ENCODE measurements at regions not wholly inside any gene's neighbourhood (a gene's known extent, or its start where the extent isn't known, plus 50 kb on each side); places are given as distances from the start of the nearest gene placed in this dataset.

DNA sequence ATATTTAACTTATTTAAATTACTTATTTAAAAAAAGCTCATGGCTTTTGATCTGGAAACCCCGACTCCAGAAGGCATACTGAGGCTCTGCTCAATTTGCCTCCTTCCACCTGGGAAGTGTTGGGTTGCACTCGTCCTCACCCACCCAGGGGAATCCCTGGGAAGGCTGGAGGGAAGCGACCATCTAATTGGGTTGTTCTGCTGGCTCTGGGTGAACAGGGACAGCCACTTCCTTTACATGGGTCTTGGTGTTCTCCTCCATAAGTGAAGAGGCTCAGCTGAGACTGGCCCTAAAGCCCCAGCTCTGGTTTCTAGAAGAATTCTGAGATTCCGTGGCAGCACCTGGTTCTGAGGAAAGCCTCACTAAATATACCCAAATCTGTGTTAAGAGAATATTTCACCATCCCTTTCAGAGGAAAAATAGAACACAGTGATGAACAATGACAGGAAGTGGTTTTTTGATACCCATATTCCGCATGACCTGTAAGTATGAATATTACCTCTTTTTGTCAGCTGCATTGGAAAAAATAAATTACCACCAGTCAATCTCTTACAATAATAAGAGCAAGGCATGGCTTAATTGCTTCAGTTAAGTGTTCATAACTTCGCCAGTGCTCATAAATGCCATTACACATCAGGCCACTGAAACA is 131.1 kb upstream of the SHH start:
- Mint-ChIP-seq H3K36me3 (ENCODE audit: insufficient read depth, unreplicated experiment) (no peaks in the 10 kb centered on the region), H3K9me3 (ENCODE audit: unreplicated experiment) (peaks cover 40% of the 10 kb centered on the region), H3K4me1 (ENCODE audit: low read depth, unreplicated experiment) (no peaks in the 10 kb centered on the region), H3K4me3 (ENCODE audit: unreplicated experiment) (no peak overlapping the region), H3K27me3 (ENCODE audit: insufficient read depth, unreplicated experiment) (peaks cover 4% of the 10 kb centered on the region), H3K27ac (ENCODE audit: unreplicated experiment) (no peak overlapping the region)
- H3K9me3 ChIP-seq, result no peaks in the 10 kb centered on the region
- no peak overlapping the region for H3K4me3 ChIP-seq (ENCODE audit: low read depth, low read length)
- H3K36me3 ChIP-seq (ENCODE audit: control insufficient read depth, insufficient read depth, low read length), result no peaks in the 10 kb centered on the region
- no peaks in the 10 kb centered on the region for H3K4me1 ChIP-seq
- ChIA-PET POLR2A (no interaction called here), CTCF (no interaction called here)
- TF ChIP-seq, protein P1, sequence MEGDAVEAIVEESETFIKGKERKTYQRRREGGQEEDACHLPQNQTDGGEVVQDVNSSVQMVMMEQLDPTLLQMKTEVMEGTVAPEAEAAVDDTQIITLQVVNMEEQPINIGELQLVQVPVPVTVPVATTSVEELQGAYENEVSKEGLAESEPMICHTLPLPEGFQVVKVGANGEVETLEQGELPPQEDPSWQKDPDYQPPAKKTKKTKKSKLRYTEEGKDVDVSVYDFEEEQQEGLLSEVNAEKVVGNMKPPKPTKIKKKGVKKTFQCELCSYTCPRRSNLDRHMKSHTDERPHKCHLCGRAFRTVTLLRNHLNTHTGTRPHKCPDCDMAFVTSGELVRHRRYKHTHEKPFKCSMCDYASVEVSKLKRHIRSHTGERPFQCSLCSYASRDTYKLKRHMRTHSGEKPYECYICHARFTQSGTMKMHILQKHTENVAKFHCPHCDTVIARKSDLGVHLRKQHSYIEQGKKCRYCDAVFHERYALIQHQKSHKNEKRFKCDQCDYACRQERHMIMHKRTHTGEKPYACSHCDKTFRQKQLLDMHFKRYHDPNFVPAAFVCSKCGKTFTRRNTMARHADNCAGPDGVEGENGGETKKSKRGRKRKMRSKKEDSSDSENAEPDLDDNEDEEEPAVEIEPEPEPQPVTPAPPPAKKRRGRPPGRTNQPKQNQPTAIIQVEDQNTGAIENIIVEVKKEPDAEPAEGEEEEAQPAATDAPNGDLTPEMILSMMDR (IDR thresholded peaks at IDR 0.05; ENCODE audit: insufficient read depth in 1 of 2, low read depth in 1 of 2, low read length in 1 of 2, severe bottlenecking in 1 of 2, unreplicated experiment in 1 of 2), result no peak
- no peak for DNase-seq
- intact Hi-C loops (cut with micrococcal nuclease; ENCODE audit: unreplicated experiment), result no loop called here
- no TSS peak for BruUV-seq (replicated peaks)
- H3K27me3 ChIP-seq (replicated peaks; ENCODE audit: control insufficient read depth, insufficient read depth, low read length), result no peaks in the 10 kb centered on the region

- no peak overlapping the region for H3K4me3 ChIP-seq (ENCODE audit: low read depth, low read length)
- POLR2A ChIA-PET, result no interaction called here
- H3K9me3 ChIP-seq, result no peaks in the 10 kb centered on the region
- DNase-seq, result peak in 1 of 2 experiments; percentile 15
- BruUV-seq (replicated peaks), result no TSS peak
- no peaks in the 10 kb centered on the region for H3K4me1 ChIP-seq
- Mint-ChIP-seq H3K9me3 (ENCODE audit: unreplicated experiment) (peaks cover 42% of the 10 kb centered on the region), H3K4me3 (ENCODE audit: unreplicated experiment) (no peak overlapping the region), H3K27ac (ENCODE audit: unreplicated experiment) (no peak overlapping the region), H3K36me3 (ENCODE audit: insufficient read depth, unreplicated experiment) (no peaks in the 10 kb centered on the region), H3K27me3 (ENCODE audit: insufficient read depth, unreplicated experiment) (peaks cover 4% of the 10 kb centered on the region), H3K4me1 (ENCODE audit: low read depth, unreplicated experiment) (no peaks in the 10 kb centered on the region)
- CTCF ChIA-PET, result no interaction called here
- H3K27me3 ChIP-seq (replicated peaks; ENCODE audit: control insufficient read depth, insufficient read depth, low read length), result no peaks in the 10 kb centered on the region
- TF ChIP-seq, protein P1 (IDR thresholded peaks at IDR 0.05; ENCODE audit: insufficient read depth in 1 of 2, low read depth in 1 of 2, low read length in 1 of 2, severe bottlenecking in 1 of 2, unreplicated experiment in 1 of 2), result no peak
- intact Hi-C loops (cut with micrococcal nuclease; ENCODE audit: unreplicated experiment), result no loop called here
- H3K36me3 ChIP-seq (ENCODE audit: control insufficient read depth, insufficient read depth, low read length), result no peaks in the 10 kb centered on the region
Observed at GRCh38 chr7:155942226-155942950, 130.1 kb upstream of the SHH start.

DNA sequence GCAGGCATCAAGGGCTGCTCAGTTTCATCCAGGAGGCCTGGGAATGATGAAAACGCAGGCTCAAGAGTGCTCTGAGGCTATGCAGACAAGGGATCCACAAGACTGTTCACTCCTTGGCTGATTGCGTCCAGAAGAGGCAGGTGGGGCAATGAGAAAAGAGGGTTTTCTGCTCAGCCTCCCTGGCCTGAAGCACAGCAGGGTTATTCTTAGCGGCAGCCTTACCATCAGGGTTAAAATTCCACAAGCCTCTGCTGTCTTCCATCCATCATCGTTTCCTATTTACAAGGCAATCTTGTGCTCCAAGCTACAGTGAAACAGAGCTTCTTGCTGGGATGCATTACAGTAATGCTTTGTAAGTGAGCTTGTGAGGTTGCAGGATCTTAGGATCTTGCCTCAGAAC is 129.4 kb upstream of the SHH start:
- Histone ChIP-seq H3K27me3 (replicated peaks; ENCODE audit: control insufficient read depth, insufficient read depth, low read length) (no peaks in the 10 kb centered on the region), H3K4me3 (ENCODE audit: low read depth, low read length) (no peak overlapping the region), H3K36me3 (ENCODE audit: control insufficient read depth, insufficient read depth, low read length) (no peaks in the 10 kb centered on the region), H3K9me3 (no peaks in the 10 kb centered on the region), H3K4me1 (no peaks in the 10 kb centered on the region)
- ChIA-PET POLR2A (no interaction called here), CTCF (no interaction called here)
- Mint-ChIP-seq H3K36me3 (ENCODE audit: insufficient read depth, unreplicated experiment) (no peaks in the 10 kb centered on the region), H3K27ac (ENCODE audit: unreplicated experiment) (no peak overlapping the region), H3K9me3 (ENCODE audit: unreplicated experiment) (peaks cover 37% of the 10 kb centered on the region), H3K27me3 (ENCODE audit: insufficient read depth, unreplicated experiment) (peaks cover 4% of the 10 kb centered on the region), H3K4me3 (ENCODE audit: unreplicated experiment) (no peak overlapping the region), H3K4me1 (ENCODE audit: low read depth, unreplicated experiment) (no peaks in the 10 kb centered on the region)
- no TSS peak for BruUV-seq (replicated peaks)
- TF ChIP-seq, protein P1 (IDR thresholded peaks at IDR 0.05; ENCODE audit: insufficient read depth in 1 of 2, low read depth in 1 of 2, low read length in 1 of 2, severe bottlenecking in 1 of 2, unreplicated experiment in 1 of 2), result no peak
- peak in 1 of 2 experiments; percentile 15 for DNase-seq
- intact Hi-C loops (cut with micrococcal nuclease; ENCODE audit: unreplicated experiment), result no loop called here
